B cell (primary cell): ENCODE measurements at regions not wholly inside any gene's neighbourhood (a gene's known extent, or its start where the extent isn't known, plus 50 kb on each side); places are given as distances from the start of the nearest gene placed in this dataset.
"Not testable (repeated sequence)": the region's sequence is repeated elsewhere in the genome, so short reads cannot be mapped to it uniquely, and the experiment has no call there.

Experiments
- ATAC-seq: fragments of 200-7000 bp; cut with Tn5 transposase; one replicate; pipeline ENCODE4 v1.10.0; 2021; ENCODE audit warnings: low read depth, mild to moderate bottlenecking, moderate number of reproducible peaks, moderate library complexity
- CTCF ChIA-PET: fragments of 350-600 bp; sonication (Branson Sonifier 250); formaldehyde crosslinking; loops from one replicate; lab custom pipeline; 2021; ENCODE audit warnings: antibody characterized with exemption, inconsistent platforms; lab: Charles Lee
- POLR2A ChIA-PET: fragments of 350-600 bp; sonication (Branson Sonifier 250); formaldehyde crosslinking; loops from one replicate; lab custom pipeline; 2021; ENCODE audit warnings: antibody characterized with exemption; lab: Charles Lee
- DNase-seq: peaks from one replicate; pipeline ENCODE4 v3.0.0; 2013
- H2AFZ ChIP-seq: 2 replicates; pipeline ENCODE4 v1.6.1; 2012; ENCODE audit warnings: mild to moderate bottlenecking, low read depth, low read length; ENCODE audit not compliant: insufficient read depth, poor library complexity, severe bottlenecking
- H3K27ac ChIP-seq, 2 donors: 1 replicate in 1 of 2; 2 replicates in 1 of 2; pipeline ENCODE4 v1.5.1; 2012 to 2013; ENCODE audit warnings: low read length in 2 of 2, mild to moderate bottlenecking in 2 of 2, moderate library complexity in 1 of 2
- H3K27me3 ChIP-seq, 4 experiments: fragments of 200-600 bp in 1 of 4; sonication (generic) in 1 of 4; replicated peaks in 1 of 4; 1 replicate in 2 of 4; 2 replicates in 2 of 4; pipeline versions ENCODE4 v1.6.1 to v1.7.0; 2013 to 2016; ENCODE audit warnings: low read length in 3 of 4, mild to moderate bottlenecking in 2 of 4, mixed read lengths in 1 of 4, moderate library complexity in 1 of 4; ENCODE audit not compliant: insufficient read depth in 4 of 4, control insufficient read depth in 3 of 4; ENCODE audit errors: control extremely low read depth in 1 of 4
- H3K36me3 ChIP-seq, 2 experiments: replicated peaks in 1 of 2; 1 replicate in 1 of 2; 2 replicates in 1 of 2; pipeline versions ENCODE4 v1.6.1 to v1.7.1; 2013; ENCODE audit warnings: low read length in 1 of 2; ENCODE audit not compliant: insufficient read depth in 2 of 2, control insufficient read depth in 1 of 2; ENCODE audit errors: control extremely low read depth in 1 of 2, extremely low read depth in 1 of 2
- H3K4me1 ChIP-seq, 2 donors: fragments of 200-600 bp in 1 of 2; sonication (generic) in 1 of 2; 1 replicate in 1 of 2; 2 replicates in 1 of 2; pipeline versions ENCODE4 v1.5.1 to v1.6.1; 2013 to 2017; ENCODE audit warnings: low read length in 2 of 2; ENCODE audit not compliant: control insufficient read depth in 2 of 2, insufficient read depth in 2 of 2
- H3K4me2 ChIP-seq: replicated peaks from 2 replicates; pipeline ENCODE3; 2012; ENCODE audit warnings: mild to moderate bottlenecking, low read depth, low read length; ENCODE audit not compliant: poor library complexity, severe bottlenecking
- H3K4me3 ChIP-seq, 5 experiments: fragments of 200-600 bp in 1 of 5; sonication (generic) in 1 of 5; 1 replicate in 3 of 5; 2 replicates in 2 of 5; pipeline versions ENCODE4 v1.5.1 to v1.7.0; 2011 to 2016; ENCODE audit warnings: low read length in 4 of 5, mild to moderate bottlenecking in 4 of 5, low read depth in 2 of 5, control low read depth in 1 of 5, moderate library complexity in 1 of 5; ENCODE audit not compliant: insufficient read depth in 1 of 5; ENCODE audit errors: control extremely low read depth in 1 of 5, extremely low read depth in 1 of 5
- H3K79me2 ChIP-seq: fragments of 200-600 bp; sonication (generic); one replicate; pipeline ENCODE4 v1.6.0; 2016; ENCODE audit warnings: low read length; ENCODE audit not compliant: control insufficient read depth, insufficient read depth
- H3K9ac ChIP-seq: fragments of 200-600 bp; sonication (generic); 2 replicates; pipeline ENCODE4 v1.6.1; 2017; ENCODE audit warnings: mild to moderate bottlenecking, low read length, moderate library complexity
- H3K9me3 ChIP-seq, 3 donors: one replicate each; pipeline versions ENCODE4 v1.6.1 to v1.7.1; 2013; ENCODE audit warnings: low read length in 2 of 3; ENCODE audit not compliant: control insufficient read depth in 2 of 3, insufficient read depth in 1 of 3; ENCODE audit errors: control extremely low read depth in 1 of 3
- H4K20me1 ChIP-seq: 2 replicates; pipeline ENCODE4 v1.6.0; 2012; ENCODE audit warnings: mild to moderate bottlenecking, low read length; ENCODE audit not compliant: insufficient read depth, control insufficient read depth, poor library complexity, severe bottlenecking
- H3K27ac Mint-ChIP-seq: one replicate; pipeline ENCODE4 v1.8.0; 2021; ENCODE audit warnings: mixed read lengths
- H3K27me3 Mint-ChIP-seq: one replicate; pipeline ENCODE4 v1.8.0; 2021; ENCODE audit warnings: mixed read lengths
- H3K4me1 Mint-ChIP-seq: one replicate; pipeline ENCODE4 v1.8.0; 2021; ENCODE audit warnings: mixed read lengths
- H3K4me3 Mint-ChIP-seq: one replicate; pipeline ENCODE4 v1.8.0; 2021; ENCODE audit warnings: mixed read lengths
- H3K9me3 Mint-ChIP-seq: one replicate; pipeline ENCODE4 v1.8.0; 2022; ENCODE audit warnings: mixed read lengths; ENCODE audit not compliant: insufficient read depth
- EZH2 ChIP-seq: IDR thresholded peaks from 2 replicates; pipeline ENCODE4 v1.6.1; 2012; ENCODE audit warnings: borderline replicate concordance, low read depth, mild to moderate bottlenecking, moderate library complexity, low read length; ENCODE audit not compliant: insufficient read depth, poor library complexity, severe bottlenecking
- WGBS: methylation state at CpG from one replicate; pipeline ENCODE4 v1.1.5; 2013; ENCODE audit warnings: missing lambda C conversion rate; ENCODE audit not compliant: insufficient coverage; 5-methylcytosine and 5-hydroxymethylcytosine counted together
- intact Hi-C: fragments of 100-400 bp; cut with micrococcal nuclease; formaldehyde crosslinking; loops from one replicate; pipeline ENCODE4 v1.10.0; 2022
- TF ChIP-seq, protein P1 (sequence below): fragments of 200-600 bp; IDR thresholded peaks from one replicate; pipeline ENCODE4 v1.8.0; 2022; ENCODE audit warnings: antibody characterized with exemption, mild to moderate bottlenecking

GRCh38 chr12:124469193-124469888, 98.1 kb downstream of the NCOR2 start:
- DNase-seq (peak; percentile 51), ATAC-seq (no peak)
- H3K4me1 ChIP-seq = peaks cover 17 to 22% of the 10 kb centered on the region in 2 donors

DNA sequence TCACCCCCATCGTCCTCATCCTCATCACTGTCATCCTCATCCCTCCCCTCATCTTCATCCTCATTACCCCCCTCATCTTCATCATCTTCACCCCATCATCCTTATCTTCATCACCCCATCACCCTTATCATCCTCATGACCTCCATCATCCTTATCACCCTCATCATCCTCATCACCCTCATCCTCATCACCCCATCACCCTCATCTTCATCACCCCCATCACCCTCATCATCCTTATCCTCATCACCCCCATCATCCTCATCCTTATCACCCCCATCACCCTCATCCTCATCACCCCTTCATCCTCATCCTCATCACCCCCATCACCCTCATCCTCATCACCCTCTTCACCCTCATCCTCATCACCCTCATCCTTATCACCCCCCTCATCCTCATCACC, 99.9 kb downstream of the NCOR2 start:
- no CpG with 5 or more reads among the region's 1 CpG for WGBS
- ATAC-seq, H3K27me3 ChIP-seq, H3K9me3 Mint-ChIP-seq, CTCF ChIA-PET, H3K9ac ChIP-seq, DNase-seq, POLR2A ChIA-PET, H3K4me3 ChIP-seq, H3K27ac Mint-ChIP-seq, H3K27me3 Mint-ChIP-seq, H3K4me3 Mint-ChIP-seq, H2AFZ ChIP-seq, H3K4me2 ChIP-seq: not testable (repeated sequence)
- intact Hi-C loops = loop anchor here (2.0 kb wide), 1 partner anchor 77 kb away; no protein-coding TSS in a partner anchor
- peaks cover 0 to 46% of the 10 kb centered on the region in 2 experiments for H3K36me3 ChIP-seq
- peaks cover 72% of the 10 kb centered on the region for H3K79me2 ChIP-seq
- H3K4me1 ChIP-seq = peaks cover 17 to 22% of the 10 kb centered on the region in 2 donors
- peak overlapping the region in 1 of 2 donors; percentile 78 for H3K27ac ChIP-seq
- peaks cover 26% of the 10 kb centered on the region for H4K20me1 ChIP-seq
- H3K9me3 ChIP-seq = peaks cover 0 to 22% (median 8%) of the 10 kb centered on the region in 3 donors
- H3K4me1 Mint-ChIP-seq = peaks cover 46% of the 10 kb centered on the region

More at GRCh38 chr12:124469193-124469888, 98.1 kb downstream of the NCOR2 start:
- ChIA-PET CTCF (interaction anchor here (1.4 kb wide), 1 partner anchor 12 kb away, joined by 4 read pairs; no protein-coding TSS in a partner anchor), POLR2A (interaction anchor here (0.7 kb wide), 1 partner anchor 452 kb away, joined by 4 read pairs; no protein-coding TSS in a partner anchor)
- H3K27ac Mint-ChIP-seq = peak overlapping the region; percentile 47
- Histone ChIP-seq H3K36me3 (peaks cover 2 to 59% of the 10 kb centered on the region in 2 experiments), H3K4me2 (no peak overlapping the region), H2AFZ (no peak overlapping the region), H3K79me2 (peaks cover 69% of the 10 kb centered on the region), H3K27me3 (no peaks in the 10 kb centered on the region), H3K4me3 (no peak overlapping the region), H3K27ac (no peak overlapping the region), H4K20me1 (peaks cover 26% of the 10 kb centered on the region), H3K9ac (no peak overlapping the region), H3K9me3 (peaks cover 0 to 34% (median 13%) of the 10 kb centered on the region in 3 donors)
- TF ChIP-seq, protein P1, sequence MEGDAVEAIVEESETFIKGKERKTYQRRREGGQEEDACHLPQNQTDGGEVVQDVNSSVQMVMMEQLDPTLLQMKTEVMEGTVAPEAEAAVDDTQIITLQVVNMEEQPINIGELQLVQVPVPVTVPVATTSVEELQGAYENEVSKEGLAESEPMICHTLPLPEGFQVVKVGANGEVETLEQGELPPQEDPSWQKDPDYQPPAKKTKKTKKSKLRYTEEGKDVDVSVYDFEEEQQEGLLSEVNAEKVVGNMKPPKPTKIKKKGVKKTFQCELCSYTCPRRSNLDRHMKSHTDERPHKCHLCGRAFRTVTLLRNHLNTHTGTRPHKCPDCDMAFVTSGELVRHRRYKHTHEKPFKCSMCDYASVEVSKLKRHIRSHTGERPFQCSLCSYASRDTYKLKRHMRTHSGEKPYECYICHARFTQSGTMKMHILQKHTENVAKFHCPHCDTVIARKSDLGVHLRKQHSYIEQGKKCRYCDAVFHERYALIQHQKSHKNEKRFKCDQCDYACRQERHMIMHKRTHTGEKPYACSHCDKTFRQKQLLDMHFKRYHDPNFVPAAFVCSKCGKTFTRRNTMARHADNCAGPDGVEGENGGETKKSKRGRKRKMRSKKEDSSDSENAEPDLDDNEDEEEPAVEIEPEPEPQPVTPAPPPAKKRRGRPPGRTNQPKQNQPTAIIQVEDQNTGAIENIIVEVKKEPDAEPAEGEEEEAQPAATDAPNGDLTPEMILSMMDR = peak; percentile 74
- TF ChIP-seq EZH2 = no peak
- peaks cover 40% of the 10 kb centered on the region for H3K4me1 Mint-ChIP-seq
- WGBS = 76% methylated on average over 6 of the region's 11 CpGs
- peaks cover 7% of the 10 kb centered on the region for H3K9me3 Mint-ChIP-seq
- no peak overlapping the region for H3K4me3 Mint-ChIP-seq
- intact Hi-C loops = no loop called here
- no peaks in the 10 kb centered on the region for H3K27me3 Mint-ChIP-seq
